Activated CD4-positive, alpha-beta T cell treated with anti-CD3 and anti-CD28 coated beads, Interleukin-2, amount 10 ng/mL, durations not matched to agents 7 days and 5 days (primary cell): ENCODE measurements at regions not wholly inside any gene's neighbourhood (a gene's known extent, or its start where the extent isn't known, plus 50 kb on each side); places are given as distances from the start of the nearest gene placed in this dataset.

Source experiments
- CTCF ChIA-PET: fragments of 350-600 bp; sonication (Branson Sonifier 250); formaldehyde crosslinking; loops from one replicate; lab custom pipeline; 2021; ENCODE audit warnings: antibody characterized with exemption; lab: Charles Lee
- POLR2A ChIA-PET: fragments of 350-600 bp; sonication (Branson Sonifier 250); formaldehyde crosslinking; loops from one replicate; lab custom pipeline; 2021; ENCODE audit warnings: antibody characterized with exemption; lab: Charles Lee
- DNase-seq: peaks from one replicate; pipeline ENCODE4 v3.0.0-alpha.2; 2020
- H3K27ac Mint-ChIP-seq: one replicate; pipeline ENCODE4 v1.8.0; 2021; ENCODE audit warnings: mild to moderate bottlenecking, moderate library complexity, mixed read lengths
- H3K27me3 Mint-ChIP-seq: one replicate; pipeline ENCODE4 v1.8.0; 2021; ENCODE audit warnings: mixed read lengths
- H3K36me3 Mint-ChIP-seq: one replicate; pipeline ENCODE4 v1.8.0; 2021; ENCODE audit warnings: low read depth, mixed read lengths
- H3K4me1 Mint-ChIP-seq: one replicate; pipeline ENCODE4 v1.8.0; 2021; ENCODE audit warnings: mixed read lengths
- H3K4me3 Mint-ChIP-seq: one replicate; pipeline ENCODE4 v1.8.0; 2021; ENCODE audit warnings: mild to moderate bottlenecking, moderate library complexity, mixed read lengths
- H3K9me3 Mint-ChIP-seq: one replicate; pipeline ENCODE4 v1.8.0; 2021; ENCODE audit warnings: mixed read lengths

DNA sequence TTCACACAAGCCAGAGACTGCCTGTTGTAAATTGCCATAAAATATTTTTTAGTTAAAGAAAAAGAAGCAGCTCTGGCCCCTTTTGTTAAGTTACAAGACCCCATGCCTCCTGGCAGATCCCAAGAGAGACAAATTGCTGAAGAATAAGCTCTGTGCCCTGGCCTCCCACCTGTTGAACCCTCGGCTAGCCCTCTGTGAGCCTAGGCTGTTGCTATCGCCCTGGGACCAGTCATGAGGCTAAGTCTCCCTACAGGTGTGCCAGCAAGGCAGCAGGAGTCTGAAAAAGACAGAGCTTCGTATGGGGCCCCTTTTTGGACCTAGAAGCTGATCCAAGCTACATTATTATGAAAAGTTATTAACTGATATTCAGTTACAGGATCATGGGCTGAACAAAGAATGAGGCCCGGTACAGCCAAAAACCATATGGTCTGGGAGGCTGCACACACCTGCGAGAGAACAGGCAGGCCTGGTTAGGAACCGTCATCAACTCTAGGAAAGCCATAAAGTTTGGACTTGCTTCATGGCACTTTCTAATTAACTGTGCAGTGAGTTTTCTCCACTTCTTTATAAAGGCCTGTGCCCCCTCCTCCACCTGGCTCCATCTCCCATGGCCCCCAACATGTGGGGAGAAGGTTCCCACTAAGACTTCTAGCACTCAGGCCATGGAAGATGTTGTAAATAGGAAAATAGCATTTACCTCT is 384.7 kb downstream of the ENC1 start:
- Mint-ChIP-seq H3K36me3 (no peaks in the 10 kb centered on the region), H3K4me1 (no peaks in the 10 kb centered on the region), H3K27me3 (peaks cover 12% of the 10 kb centered on the region), H3K9me3 (no peaks in the 10 kb centered on the region), H3K27ac (no peak overlapping the region), H3K4me3 (no peak overlapping the region)
- ChIA-PET POLR2A (no interaction called here), CTCF (no interaction called here)
- DNase-seq, result no peak

DNA sequence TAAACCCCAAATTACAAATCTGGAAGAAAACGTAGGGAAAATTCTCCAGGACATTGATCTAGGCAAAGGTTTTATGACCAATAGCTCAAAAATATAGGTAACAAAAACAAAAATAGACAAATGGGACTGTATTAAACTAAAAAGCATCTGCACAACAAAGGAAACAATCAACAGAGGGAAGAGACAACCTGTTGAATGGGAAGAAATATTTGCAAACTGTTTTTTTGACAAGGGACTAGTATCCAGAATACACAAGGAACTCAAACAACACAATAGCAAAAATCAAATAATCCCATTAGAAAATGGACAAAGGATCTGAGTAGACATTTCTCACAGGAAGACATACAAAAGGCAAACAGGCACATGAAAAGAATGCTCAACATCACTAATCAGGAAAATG is 386.3 kb downstream of the ENC1 start:
- ChIA-PET POLR2A (no interaction called here), CTCF (no interaction called here)
- H3K9me3 Mint-ChIP-seq, result no peaks in the 10 kb centered on the region
- no peaks in the 10 kb centered on the region for H3K4me1 Mint-ChIP-seq
- no peaks in the 10 kb centered on the region for H3K36me3 Mint-ChIP-seq
- peaks cover 12% of the 10 kb centered on the region for H3K27me3 Mint-ChIP-seq
- no peak overlapping the region for H3K27ac Mint-ChIP-seq
- H3K4me3 Mint-ChIP-seq, result no peak overlapping the region
- DNase-seq, result no peak

DNA sequence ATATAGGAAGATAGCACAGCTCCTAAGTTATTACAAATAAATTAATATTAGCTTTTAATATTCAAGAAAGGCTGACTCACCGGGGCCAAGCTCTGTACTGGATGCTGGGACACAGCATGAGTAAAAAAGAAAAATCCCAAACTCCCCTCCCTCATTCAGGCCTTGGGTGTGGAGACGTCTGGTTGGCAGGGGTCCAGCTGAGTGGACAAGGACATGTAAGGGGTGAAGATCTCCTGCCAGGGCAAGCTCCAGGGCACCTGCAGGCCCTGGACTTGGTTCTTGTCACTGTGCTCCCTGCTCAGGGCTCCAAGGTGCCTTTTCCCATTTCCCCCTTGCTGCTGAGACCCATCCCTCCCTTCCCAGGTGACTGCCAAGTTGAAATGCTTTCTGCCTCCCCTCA is 388.5 kb downstream of the ENC1 start:
- DNase-seq, result no peak
- no peak overlapping the region for H3K4me3 Mint-ChIP-seq
- no peaks in the 10 kb centered on the region for H3K36me3 Mint-ChIP-seq
- ChIA-PET POLR2A (no interaction called here), CTCF (no interaction called here)
- H3K4me1 Mint-ChIP-seq, result no peaks in the 10 kb centered on the region
- no peaks in the 10 kb centered on the region for H3K9me3 Mint-ChIP-seq
- peaks cover 8% of the 10 kb centered on the region for H3K27me3 Mint-ChIP-seq
- H3K27ac Mint-ChIP-seq, result no peak overlapping the region

DNA sequence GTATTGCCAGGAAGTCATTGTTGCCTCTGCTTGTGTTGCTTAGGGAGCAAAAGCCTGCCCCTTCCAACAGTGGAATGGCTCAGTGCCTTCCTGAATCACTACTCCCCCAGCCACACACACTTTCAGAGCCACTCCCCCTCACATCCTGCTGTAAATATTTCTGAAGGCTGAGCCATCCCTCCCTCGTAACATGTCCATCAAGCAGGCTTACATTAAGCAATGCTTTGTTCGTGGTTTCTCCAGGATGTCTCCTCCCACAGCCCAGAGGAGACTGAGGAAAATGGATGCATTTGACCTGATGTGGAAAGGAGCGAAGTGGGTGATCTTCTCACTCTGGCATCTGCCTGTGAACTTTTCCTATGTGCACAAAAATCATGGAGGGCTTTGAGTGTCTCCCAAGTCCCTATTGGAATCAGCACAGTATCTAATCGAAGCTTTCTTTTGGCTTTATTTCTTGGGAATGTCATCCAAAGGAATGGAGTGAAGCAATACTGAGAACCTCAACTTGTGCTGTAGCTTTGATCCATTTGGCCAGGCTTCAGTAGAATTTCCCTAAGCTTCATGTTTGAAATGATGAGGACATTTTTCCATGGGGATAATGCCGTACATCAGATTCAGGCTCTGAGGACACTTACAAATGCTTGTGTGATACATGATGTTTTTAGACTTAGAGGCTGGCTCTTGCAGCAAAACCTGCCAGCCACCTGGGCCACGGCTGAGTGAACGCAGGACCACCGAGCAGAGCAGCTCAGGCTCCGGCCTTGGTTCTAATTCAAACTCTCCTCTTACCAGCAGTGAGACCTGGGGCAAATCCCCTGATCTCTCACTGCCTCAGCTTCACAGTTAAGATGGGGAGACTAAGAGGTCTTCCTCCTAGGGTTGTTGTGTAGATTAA is 389.1 kb downstream of the ENC1 start:
- no peaks in the 10 kb centered on the region for H3K9me3 Mint-ChIP-seq
- CTCF ChIA-PET, result no interaction called here

DNA sequence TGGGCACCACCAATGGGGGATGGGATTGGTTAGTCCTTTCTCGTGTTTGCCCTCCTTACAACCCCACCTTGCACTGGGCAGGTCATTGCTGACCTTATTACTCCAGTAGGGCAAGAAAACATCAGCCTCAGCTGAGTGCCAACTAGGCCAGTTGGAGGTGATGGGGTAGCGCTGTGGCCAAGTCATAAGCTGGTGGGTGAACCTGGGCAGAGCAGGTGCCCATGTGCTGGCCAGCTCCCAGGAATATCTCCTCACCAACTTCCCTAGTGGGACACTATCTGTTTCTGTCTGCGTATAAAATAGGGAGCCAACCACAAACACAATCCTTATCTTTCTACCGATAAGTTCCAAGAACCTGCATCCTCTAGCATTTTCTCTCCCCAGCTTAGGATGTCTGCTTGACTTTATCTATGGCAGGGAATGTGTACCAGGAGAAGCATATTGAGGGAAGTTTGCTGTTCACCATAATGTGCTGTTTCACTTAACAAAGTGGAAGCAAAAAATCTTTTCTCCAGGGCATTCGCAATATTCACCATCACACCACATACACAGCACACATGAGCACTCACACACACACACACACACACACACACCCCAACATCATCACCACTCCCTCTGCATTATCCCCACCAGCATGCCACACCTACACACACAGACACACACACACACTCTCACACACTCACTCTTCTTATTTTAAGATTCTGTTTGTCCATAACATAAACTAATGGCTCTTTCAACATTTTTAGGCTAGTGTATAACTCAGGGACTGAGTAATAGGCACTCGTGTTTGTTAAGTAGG is 390.0 kb downstream of the ENC1 start:
- Mint-ChIP-seq H3K4me3 (no peak overlapping the region), H3K36me3 (no peaks in the 10 kb centered on the region), H3K27me3 (peaks cover 8% of the 10 kb centered on the region), H3K4me1 (no peaks in the 10 kb centered on the region), H3K27ac (no peak overlapping the region), H3K9me3 (no peaks in the 10 kb centered on the region)
- ChIA-PET POLR2A (no interaction called here), CTCF (no interaction called here)
- no peak for DNase-seq

More for the DNA sequence above, 389.1 kb downstream of the ENC1 start:
- no peak overlapping the region for H3K4me3 Mint-ChIP-seq
- H3K27me3 Mint-ChIP-seq, result peaks cover 8% of the 10 kb centered on the region
- no peaks in the 10 kb centered on the region for H3K4me1 Mint-ChIP-seq
- no peaks in the 10 kb centered on the region for H3K36me3 Mint-ChIP-seq
- no peak for DNase-seq
- POLR2A ChIA-PET, result no interaction called here
- no peak overlapping the region for H3K27ac Mint-ChIP-seq

DNA sequence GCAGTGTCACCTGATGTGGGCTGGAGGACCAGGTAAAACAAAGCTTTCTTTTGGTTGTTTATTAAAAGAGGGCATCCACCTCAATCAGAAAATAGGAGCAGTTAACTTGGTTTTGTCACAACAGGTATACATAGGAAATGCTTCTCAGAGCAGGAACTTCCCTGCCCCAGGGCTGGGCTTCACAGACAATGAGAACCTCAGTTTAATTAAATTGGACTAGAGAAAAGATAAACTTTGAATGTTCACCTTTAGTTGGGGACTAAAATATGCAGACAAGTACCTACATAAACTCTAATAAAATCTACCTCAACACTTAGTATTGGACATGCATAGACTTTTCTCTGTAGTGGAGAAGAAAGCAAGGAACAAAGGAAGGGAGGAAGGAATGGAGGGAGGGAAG is 392.0 kb downstream of the ENC1 start:
- no peaks in the 10 kb centered on the region for H3K36me3 Mint-ChIP-seq
- ChIA-PET POLR2A (no interaction called here), CTCF (no interaction called here)
- H3K9me3 Mint-ChIP-seq, result no peaks in the 10 kb centered on the region
- no peak for DNase-seq
- no peak overlapping the region for H3K4me3 Mint-ChIP-seq
- H3K27me3 Mint-ChIP-seq, result peaks cover 2% of the 10 kb centered on the region
- H3K27ac Mint-ChIP-seq, result no peak overlapping the region
- H3K4me1 Mint-ChIP-seq, result no peaks in the 10 kb centered on the region

DNA sequence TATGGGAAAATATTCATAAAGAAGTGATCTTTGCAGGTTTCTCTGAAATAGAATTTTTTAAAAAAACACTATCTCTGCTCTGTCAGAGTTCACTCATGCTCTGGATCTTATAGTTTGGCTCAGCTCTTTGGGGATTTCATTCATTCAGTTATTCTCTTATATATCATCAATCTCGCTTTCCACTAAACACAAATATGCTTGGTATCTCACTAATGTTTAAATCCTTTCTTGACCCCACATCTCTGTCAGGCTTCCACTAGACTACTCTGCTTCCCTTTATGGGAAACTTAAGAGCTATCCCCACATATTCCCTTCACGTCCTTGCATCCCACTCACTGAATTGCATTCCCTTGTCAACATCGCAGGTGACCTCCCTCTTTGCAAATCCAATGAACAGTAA is 396.1 kb downstream of the ENC1 start:
- CTCF ChIA-PET, result no interaction called here
- no peaks in the 10 kb centered on the region for H3K36me3 Mint-ChIP-seq
- POLR2A ChIA-PET, result no interaction called here
- H3K27me3 Mint-ChIP-seq, result peaks cover 6% of the 10 kb centered on the region
- peaks cover 9% of the 10 kb centered on the region for H3K4me1 Mint-ChIP-seq
- no peak for DNase-seq
- no peak overlapping the region for H3K27ac Mint-ChIP-seq
- no peak overlapping the region for H3K4me3 Mint-ChIP-seq
- H3K9me3 Mint-ChIP-seq, result no peaks in the 10 kb centered on the region

DNA sequence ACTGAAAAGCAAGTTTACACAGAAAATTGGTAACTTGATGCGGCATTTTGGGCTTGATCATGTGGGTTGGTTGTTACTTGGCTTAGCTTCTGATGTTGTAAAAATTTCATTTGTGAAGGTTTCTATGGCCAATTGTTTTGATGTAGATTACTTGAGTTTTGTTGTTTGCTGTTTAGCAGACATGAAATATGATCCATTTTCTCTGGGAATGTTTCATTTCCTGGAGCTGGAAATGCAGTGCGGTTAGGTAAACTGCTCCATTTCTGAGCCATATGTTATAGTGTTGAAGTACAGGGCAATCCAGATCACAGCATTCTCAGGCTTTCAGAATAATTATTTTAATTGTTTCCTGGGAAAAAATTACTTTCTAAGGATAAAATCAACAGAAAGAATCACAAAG is 396.9 kb downstream of the ENC1 start:
- H3K36me3 Mint-ChIP-seq, result no peaks in the 10 kb centered on the region
- ChIA-PET CTCF (no interaction called here), POLR2A (no interaction called here)
- H3K9me3 Mint-ChIP-seq, result no peaks in the 10 kb centered on the region
- H3K4me1 Mint-ChIP-seq, result peaks cover 9% of the 10 kb centered on the region
- peaks cover 10% of the 10 kb centered on the region for H3K27me3 Mint-ChIP-seq
- no peak for DNase-seq
- no peak overlapping the region for H3K4me3 Mint-ChIP-seq
- H3K27ac Mint-ChIP-seq, result no peak overlapping the region

DNA sequence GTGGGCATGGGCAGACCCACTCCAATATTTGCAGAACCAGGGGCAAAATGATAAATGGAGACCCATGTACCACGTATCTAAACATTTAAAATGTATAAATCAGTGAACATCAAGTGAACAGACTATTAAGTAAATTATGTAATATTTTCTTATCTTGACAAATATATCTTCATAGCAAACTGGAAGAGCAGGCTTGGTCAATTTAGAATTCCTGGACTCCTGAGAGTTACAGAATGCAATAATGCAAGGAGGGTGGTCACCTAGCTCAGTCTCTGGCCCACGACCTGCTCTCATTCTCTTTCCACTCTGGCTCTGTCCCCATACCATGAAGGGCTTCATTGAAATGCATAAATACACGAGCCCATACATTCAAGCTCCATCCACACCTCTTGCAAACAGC is 398.0 kb downstream of the ENC1 start:
- POLR2A ChIA-PET, result no interaction called here
- H3K27me3 Mint-ChIP-seq, result peaks cover 16% of the 10 kb centered on the region
- CTCF ChIA-PET, result no interaction called here
- H3K27ac Mint-ChIP-seq, result no peak overlapping the region
- H3K4me3 Mint-ChIP-seq, result no peak overlapping the region
- no peaks in the 10 kb centered on the region for H3K9me3 Mint-ChIP-seq
- H3K36me3 Mint-ChIP-seq, result no peaks in the 10 kb centered on the region
- H3K4me1 Mint-ChIP-seq, result peaks cover 9% of the 10 kb centered on the region
- no peak for DNase-seq

DNA sequence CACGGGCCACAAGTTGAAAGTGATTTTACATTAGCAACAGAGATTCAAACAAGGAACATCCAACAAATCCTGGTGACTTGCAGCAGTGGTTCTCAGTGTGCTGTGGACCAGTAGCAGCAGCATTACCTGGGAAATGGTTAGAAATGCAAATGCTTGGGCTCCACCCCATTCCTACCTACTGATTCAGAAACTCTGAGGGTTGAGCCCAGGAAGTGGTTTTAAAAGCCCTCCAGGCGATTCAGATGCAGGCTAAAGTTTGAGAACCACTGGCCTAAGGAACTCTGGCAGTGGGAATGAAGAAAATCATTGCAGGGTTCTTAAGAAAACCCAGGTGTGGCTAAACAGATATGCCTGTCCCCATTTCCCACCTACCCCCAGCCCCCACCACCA is 398.8 kb downstream of the ENC1 start:
- peaks cover 16% of the 10 kb centered on the region for H3K27me3 Mint-ChIP-seq
- H3K4me1 Mint-ChIP-seq, result peaks cover 9% of the 10 kb centered on the region
- no peaks in the 10 kb centered on the region for H3K36me3 Mint-ChIP-seq
- no peaks in the 10 kb centered on the region for H3K9me3 Mint-ChIP-seq
- CTCF ChIA-PET, result no interaction called here
- no peak overlapping the region for H3K4me3 Mint-ChIP-seq
- no peak overlapping the region for H3K27ac Mint-ChIP-seq
- DNase-seq, result no peak
- POLR2A ChIA-PET, result no interaction called here

DNA sequence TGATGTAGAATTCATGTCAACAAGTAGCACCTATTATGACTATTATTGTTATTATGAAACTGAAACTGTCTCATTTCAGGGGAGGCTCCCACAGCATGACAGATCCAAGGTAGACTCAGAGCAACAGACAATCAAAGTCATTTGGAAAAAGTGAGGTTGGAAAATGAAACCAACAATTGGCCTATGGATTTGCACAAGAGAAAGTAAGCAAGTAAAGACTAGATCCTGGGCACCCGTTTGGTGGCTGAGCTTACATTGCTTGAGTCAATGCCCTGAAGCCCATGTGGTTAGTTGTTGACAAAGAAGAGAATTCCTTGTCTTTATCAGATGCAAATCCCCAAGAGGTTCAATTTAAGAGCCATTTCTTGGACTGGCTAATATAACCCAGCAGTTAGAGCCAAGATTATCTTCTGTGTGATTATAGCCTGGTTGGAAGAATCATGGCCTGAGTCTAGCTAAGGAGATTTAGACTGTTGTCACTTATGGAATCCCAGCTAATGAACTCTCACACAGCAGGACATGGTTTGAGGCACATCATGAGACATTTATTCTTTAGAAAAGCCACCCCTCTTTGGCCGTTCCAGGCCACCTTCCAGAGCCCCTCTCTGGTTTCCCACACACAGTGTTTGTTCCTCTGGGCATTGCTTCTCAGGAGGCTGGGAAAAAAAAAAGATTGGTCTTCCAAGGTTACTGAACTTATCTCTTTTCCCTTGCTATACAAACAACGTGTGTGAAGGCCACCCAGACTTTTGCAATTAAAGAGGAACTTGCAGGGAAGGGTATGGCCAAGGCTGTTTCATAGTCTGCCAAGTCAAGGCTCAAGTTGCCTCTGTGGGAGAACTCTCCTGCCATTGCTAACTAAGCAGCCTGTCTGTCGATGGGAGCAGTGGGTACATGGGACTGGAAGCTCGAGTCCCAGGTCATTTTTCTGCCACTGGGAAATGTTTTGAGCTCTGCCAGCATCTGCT is 399.5 kb downstream of the ENC1 start:
- Mint-ChIP-seq H3K4me3 (no peak overlapping the region), H3K4me1 (peaks cover 9% of the 10 kb centered on the region), H3K36me3 (no peaks in the 10 kb centered on the region), H3K9me3 (no peaks in the 10 kb centered on the region), H3K27ac (no peak overlapping the region), H3K27me3 (peaks cover 16% of the 10 kb centered on the region)
- POLR2A ChIA-PET, result no interaction called here
- DNase-seq, result no peak
- CTCF ChIA-PET, result no interaction called here

DNA sequence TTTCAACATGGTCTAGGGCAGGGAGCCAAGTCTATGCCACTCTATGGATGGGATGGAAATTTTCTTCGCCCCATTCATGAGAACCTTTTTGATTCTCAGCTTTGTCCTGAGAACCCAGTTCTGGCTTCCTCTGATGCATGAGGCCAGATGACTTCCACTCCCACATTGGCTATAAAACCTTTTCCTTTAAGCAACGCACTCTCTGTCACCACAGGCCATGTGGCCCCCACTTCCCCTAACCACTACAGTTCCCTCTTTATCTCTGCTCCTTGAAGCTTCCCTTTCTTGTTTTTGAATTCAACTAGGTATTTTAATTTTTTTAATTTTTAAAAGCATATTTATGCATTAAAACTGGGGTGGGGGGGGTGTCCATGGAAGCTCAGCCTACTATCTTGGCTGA is 401.3 kb downstream of the ENC1 start:
- ChIA-PET CTCF (no interaction called here), POLR2A (no interaction called here)
- Mint-ChIP-seq H3K36me3 (no peaks in the 10 kb centered on the region), H3K4me1 (peaks cover 9% of the 10 kb centered on the region), H3K27me3 (peaks cover 24% of the 10 kb centered on the region), H3K4me3 (no peak overlapping the region), H3K9me3 (no peaks in the 10 kb centered on the region), H3K27ac (no peak overlapping the region)
- no peak for DNase-seq
